ENCODE measurements at regions not wholly inside any gene's neighbourhood (a gene's known extent, or its start where the extent isn't known, plus 50 kb on each side); places are given as distances from the start of the nearest gene placed in this dataset.

GRCh38 chr2:215249501-215249900, 62.4 kb upstream of the ATIC start:
- TF ChIP-seq CTCF (IDR thresholded peaks at IDR 0.05) (no peak), POLR2A (IDR thresholded peaks at IDR 0.05) (no peak)

Measured in esophagus squamous epithelium (tissue), 4 donors.